ENCODE measurements at regions not wholly inside any gene's neighbourhood (a gene's known extent, or its start where the extent isn't known, plus 50 kb on each side); places are given as distances from the start of the nearest gene placed in this dataset.
"Not testable (repeated sequence)": the region's sequence is repeated elsewhere in the genome, so short reads cannot be mapped to it uniquely, and the experiment has no call there.

DNA sequence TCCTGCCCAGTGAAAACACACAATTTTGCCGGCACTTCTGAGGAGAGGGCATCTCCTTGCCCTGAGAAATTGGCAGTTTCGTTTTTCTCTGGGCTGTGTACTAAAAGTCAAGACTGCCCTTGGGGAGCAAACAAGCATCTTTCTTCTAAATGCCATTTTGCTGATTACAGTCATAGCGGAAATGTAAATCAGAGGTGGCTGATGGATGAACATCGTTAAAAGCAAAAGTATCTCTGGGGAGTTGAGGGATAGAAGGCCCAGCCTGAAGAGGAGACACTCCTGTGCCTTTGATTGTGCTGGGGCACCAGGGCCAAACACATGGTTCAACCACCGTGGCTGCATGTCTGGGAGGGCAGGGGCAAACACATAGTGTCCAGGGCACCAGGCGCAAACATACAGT, 49.8 kb downstream of the ABCC12 start:
- ATAC-seq (no peak), DNase-seq (ENCODE audit: low spot score) (no peak)

DNA sequence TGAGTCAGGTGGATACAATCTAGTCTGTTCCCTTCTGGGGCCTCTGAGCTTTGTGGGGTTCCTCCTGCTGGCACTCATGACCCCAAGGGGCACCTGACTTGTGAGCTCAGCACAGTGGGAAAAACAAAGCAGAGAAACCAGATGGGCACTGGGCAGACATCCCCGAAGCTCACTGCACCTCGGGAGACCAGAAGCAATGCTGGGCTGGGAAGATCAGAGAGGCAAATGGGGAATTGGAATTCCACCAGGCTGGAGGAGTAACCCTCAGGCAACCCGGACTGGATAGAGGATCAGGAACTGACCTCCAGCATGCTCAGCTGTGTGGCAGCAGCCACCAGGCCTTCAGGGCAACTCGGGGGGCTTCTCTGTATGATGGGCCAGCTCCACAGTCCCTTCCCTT, 50.3 kb downstream of the ABCC12 start:
- ATAC-seq (no peak), DNase-seq (ENCODE audit: low spot score) (no peak)

DNA sequence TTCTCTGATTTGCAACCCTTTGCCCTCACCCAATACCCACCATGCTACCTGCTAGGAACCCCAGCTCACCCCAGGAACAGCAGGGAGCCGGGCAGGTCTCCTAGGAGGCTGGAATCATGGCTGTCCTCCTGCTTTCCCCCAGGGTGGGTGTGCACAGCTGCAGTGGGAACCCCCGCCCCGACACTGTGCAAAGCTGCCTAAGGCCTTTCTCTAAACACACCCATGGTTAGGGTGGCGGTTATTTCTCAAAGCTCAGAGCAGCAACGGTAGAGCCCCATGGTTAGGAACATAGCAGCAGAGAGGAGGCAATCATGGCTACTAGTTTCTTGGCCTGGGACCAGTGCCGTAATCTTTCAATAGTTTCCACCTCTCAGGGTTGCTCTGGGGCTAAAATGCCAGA, 52.2 kb downstream of the ABCC12 start:
- no peak for DNase-seq (ENCODE audit: low spot score)
- no peak for ATAC-seq

DNA sequence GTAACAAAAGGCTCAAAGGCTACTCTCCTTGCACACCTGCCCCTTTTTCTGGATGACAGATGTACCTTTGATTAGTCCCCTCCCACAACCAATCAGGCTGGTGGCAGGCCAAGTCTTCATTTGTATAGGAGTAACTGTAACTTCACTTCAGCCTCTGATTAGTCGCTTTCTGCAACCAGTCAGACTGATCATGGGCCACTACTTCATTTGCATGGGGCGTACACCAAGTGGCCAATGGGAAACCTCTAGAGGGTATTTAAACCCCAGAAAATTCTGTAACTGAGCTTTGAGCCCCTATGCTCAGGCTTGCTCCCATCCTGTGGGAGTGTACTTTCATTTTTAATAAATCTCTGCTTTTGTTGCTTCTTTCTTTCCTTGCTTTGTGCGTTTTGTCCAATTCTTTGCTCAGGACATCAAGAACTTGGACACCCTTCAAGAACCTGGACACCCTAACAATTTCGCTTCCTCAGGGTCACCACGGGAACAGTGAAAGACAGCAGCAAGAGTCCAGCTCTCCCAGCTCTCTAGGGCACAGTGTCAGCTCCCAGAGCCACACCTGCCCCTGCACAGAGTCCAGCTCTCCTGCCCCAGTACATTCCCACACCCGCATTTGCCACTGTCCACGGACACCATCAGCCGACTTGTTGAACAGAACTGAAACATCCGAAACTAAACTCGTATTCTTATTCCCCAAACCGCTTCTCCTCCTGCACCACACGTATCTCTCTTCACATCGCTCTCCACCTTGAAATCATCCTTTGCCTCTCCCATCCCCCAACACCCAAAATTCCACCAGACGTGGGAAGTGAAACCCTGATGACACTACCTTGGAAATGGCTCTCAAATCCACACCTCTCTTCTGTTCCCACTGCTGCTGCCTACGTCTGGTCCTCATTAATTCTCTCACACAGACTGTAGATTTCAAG, 53.4 kb downstream of the ABCC12 start:
- DNase-seq (ENCODE audit: low spot score) = no peak

DNA sequence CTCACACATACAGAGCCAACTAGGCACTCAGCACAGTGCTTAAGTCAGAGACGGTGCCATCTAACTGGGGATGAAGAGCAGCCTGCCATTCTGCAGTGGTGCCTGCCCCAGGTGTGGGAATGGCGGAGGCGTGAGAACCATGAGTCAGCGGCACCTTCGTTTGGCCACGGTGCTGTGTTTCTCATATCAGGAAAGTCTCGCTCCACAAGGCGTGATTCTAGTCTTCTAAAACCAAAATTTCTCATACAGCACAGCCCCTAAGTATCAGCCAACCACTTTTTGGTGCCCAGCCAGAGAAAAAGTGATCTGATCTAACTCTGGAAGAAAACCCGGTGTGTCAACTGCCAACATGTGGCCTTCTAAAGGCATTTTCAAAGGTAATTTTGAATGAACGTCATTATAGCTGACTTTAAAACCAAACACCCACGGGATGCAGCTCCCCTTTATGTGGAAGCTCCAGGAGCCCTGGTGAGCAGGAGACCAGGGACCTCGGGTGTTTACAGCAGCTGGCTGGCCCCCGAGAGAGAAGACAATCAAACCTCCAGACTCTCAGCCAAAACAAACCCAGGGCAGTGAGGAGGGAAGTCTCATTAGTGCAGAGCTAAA, 54.6 kb downstream of the ABCC12 start:
- DNase-seq (ENCODE audit: low spot score) = no peak
- no peak for ATAC-seq

More for the DNA sequence above, 53.4 kb downstream of the ABCC12 start:
- ATAC-seq = no peak

DNA sequence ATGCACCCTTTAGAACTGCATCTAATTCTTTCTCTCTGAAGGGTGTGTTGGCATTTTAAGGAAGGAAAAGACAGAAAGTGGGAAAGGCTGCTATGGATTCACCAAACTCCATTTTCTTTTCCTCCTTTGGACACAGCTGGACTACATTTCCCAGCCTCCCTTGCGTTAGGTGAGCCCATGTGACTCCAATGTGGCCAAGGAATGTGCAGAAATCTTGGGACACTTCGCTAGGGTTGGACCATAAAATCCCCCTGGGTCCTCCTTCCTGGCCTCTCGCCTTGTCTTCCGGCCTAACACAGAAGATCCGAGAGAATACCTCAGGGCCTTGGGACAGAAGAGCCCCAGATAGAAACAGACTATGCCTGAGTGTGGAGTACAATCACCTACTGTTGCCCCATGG, 56.3 kb downstream of the ABCC12 start:
- ATAC-seq (no peak), DNase-seq (ENCODE audit: low spot score) (no peak)

DNA sequence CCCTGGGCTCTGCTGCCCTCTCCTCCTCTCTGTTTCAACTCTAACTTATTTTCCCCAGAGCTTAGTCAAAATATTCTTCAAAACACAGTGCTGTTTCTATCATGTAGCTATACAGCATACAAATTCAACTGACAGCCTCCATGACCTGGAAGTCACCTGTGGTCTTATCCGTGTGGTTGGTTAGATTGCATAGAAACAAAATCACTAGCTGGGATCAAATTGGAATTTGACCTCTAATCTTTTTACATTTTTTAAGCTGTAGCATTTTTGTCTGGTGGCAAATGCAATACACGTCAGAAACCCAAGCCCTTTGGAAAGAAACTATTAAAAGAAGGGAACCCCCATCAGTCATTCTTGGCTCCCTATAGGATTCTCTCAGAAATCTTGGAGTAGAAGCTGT, 57.3 kb downstream of the ABCC12 start:
- ATAC-seq = no peak
- no peak for DNase-seq (ENCODE audit: low spot score)

DNA sequence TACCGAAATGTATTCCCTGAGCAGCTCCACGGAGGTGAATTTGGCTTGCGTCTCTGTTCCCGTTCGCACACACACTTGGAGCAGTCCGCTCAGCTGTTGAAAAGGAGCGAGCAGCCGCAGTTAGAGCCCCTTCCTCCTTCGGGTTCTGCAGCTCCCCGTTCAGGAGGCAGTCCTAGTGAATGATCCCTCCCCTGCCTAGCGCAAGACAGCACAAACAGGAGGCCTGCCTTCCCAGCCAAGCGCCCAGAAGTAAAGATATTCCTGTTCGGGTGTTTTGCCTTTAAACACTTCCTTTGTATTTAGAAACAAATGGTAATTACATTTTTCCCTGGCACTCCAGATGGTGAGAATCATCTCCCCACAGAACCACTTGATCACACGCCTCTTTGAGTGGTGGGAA, 64.7 kb downstream of the ABCC12 start:
- ATAC-seq (no peak), DNase-seq (ENCODE audit: low spot score) (no peak)

DNA sequence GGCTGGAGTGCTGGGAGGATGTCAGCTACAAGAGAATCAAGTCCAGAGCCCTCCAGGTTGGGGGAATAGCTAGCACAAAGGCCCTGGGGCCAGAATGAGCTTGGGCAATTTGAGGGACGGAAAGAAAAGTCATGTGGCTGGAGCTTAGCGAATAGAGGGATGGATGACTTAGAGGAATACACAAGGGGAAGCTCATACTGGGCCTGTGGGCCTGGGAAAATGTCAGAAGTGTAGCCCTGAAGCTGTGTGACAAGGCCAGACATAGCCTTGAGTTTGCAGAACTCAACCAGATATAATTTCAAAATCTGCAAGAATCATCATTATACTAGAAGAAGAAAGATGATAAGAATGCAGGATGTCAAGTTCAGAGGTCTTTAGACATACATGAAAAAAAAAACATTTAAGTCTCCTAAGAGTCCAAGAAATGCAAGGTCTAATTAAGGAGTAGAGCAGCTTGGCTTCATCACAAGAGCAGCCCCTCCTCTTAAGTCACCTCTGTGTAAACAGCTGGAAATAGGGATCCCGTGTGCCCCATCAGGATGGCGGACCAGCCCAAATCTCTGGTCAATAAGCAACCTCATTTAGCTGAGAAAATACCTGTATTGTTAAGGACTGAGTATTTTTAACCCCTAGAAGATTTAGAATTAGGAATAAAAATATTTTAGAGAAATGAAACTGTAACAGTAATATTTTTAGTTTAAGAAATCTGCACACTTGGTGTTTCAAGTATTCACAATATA, 66.6 kb downstream of the ABCC12 start:
- ATAC-seq (no peak), DNase-seq (ENCODE audit: low spot score) (no peak)

DNA sequence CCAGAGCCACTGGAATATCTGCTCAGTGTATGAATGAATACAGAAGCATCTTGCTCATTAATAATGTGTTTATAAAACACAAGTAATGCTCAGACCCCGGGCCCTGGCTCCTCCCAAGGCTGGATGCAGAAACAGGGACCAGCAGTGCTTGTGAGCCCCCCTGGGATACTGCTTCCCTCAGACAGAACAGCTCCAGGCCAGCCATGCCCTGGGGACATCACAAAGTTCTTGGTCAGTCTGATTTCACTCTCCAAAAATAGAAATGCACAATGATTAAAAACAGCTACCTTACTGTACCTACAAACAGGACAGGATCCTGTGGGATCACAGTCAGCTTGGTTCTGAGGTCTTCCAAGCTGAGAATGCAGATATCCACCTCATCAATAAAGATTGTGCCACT, 68.2 kb downstream of the ABCC12 start:
- DNase-seq (ENCODE audit: low spot score) = no peak
- no peak for ATAC-seq

DNA sequence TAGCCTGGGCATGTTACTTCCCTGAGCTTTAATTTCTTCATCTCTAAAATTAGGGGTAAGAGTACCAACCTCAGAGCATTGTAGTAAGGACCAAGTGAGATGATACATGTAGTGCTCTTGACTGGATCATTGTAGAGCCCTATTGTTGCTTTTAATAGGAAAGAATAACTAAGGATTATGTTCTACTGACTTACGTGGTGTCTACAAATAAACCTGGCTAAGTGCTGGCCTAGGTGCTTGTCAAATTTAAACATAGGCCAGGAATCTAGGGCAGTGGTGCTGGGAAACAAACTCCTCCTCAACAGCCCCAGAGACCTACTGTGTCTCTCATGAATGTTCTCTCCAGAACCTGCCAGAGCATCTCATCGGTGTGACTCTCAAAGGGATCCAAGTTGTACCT, 69.4 kb downstream of the ABCC12 start:
- DNase-seq (ENCODE audit: low spot score) (no peak), ATAC-seq (no peak)

DNA sequence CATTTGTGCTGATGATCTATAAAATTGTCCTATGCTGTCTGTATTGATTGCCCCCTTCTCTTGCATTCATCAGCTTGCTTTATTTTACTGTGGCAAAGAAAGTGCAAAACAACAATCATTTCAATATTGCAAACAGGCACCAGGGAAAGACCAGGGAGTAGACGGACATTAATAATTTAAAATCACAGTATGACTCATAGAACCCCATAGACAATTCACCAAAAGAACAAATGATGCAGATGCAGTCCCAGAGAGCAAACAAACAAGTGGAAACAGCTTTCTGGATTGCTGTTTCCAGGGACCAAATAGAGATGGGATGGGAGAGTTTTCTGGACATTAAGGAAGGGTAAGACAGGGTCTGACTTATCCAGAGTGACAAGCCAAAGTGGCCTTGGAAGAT, 70.1 kb downstream of the ABCC12 start:
- ATAC-seq (no peak), DNase-seq (ENCODE audit: low spot score) (no peak)

DNA sequence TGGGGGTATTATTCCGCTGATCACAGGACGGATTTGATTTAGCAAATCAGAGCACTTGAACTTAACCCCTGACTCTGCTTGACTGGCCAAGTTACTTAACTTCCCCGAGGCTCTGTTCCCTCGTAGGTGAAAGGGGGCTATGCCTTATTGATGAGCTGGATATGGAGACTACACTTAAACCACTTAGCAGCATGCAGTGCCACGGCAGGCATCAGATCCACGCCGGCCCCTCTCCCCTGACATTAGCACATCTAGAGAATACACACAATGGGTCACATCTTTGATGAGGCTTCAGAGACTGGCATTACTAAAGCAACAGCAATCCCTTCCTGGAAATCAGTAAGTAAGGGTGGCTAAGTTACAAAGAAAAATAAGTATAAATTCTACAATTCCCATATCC, 71.0 kb downstream of the ABCC12 start:
- DNase-seq (ENCODE audit: low spot score) (no peak), ATAC-seq (no peak)

DNA sequence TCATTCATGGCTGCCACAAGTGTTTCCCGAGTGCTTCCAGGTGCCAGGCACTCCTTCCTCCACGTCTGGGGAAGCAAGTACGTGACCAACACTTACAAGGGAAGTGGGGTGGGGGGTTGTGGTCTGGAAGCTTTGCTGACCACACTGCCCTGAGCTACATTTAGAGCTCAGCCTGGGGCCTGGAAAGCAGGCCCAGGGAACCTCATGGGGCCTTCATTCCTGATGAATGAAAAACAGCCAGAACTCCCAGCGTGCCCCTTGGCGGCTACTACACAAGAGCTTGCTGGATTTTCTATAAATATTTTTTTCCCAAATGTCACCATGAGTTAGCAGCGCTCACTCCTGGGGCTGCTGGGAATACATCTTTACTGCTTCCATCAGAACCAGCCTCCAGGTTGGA, 73.3 kb downstream of the ABCC12 start:
- no peak for DNase-seq (ENCODE audit: low spot score)
- ATAC-seq = no peak

DNA sequence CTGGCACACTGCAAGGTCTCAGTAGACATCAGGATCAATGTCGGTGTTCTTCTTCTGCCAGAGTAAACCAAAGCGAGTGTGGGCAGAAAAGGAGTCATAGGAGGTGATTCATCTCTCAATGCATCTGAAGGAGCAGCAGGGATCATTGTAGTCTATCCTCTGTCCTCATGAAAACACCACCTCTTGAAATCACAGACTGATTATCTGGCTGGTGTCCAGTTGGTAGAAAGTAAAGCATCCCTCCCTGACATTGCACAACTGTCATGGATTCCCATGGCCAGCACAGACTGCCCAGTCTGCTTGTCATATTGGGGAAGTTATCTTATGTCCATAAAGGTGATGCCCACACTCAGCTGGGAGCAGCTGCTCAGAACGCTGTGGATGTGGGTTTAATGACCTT, 74.1 kb downstream of the ABCC12 start:
- ATAC-seq = no peak
- no peak for DNase-seq (ENCODE audit: low spot score)

DNA sequence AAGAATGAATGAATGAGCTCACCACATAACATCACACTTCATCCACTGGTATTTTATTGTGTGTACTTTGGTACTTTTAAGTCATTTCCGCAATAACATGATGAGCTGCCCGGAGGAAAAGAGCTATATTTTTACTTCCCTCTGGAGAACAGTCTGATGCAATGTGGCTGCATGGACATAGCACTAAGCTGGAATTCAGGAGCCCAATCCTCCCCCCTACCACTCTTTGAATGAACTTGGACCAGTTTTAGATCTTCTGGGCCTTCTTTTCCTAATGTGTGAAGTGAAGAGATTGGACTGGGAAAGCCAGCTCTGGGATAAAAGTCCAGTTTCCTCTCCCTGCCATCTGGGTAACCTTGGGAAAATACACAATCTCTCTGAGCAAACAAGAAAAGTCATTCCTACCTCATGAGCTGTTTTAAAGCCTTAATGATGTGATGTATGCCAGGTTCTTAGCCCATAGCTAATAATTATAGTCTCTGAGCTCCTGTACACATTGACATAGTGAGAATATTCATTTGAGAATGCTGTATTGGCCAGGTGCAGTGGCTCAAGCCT, 79.3 kb downstream of the ABCC12 start:
- DNase-seq (ENCODE audit: low spot score) (no peak), ATAC-seq (no peak)

DNA sequence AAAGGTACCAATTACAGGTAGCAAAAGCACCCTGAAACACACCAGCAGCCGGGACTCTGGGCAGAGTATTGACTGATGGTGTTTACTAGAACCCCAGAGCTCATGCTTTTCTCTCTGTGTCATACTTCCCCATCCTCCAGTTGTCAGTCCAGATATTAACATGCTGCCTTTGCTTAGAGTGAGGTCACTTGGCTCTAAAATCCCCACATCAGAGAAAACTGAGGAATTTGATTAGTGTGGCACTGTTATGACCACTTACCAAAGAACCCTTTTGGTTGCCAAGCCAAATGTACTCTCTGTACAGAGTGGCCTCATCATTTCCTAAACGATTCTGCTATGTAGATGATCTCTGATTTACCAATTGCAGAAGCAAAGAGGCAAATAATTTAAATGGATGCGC, 80.4 kb downstream of the ABCC12 start:
- DNase-seq (ENCODE audit: low spot score) (no peak), ATAC-seq (no peak)

DNA sequence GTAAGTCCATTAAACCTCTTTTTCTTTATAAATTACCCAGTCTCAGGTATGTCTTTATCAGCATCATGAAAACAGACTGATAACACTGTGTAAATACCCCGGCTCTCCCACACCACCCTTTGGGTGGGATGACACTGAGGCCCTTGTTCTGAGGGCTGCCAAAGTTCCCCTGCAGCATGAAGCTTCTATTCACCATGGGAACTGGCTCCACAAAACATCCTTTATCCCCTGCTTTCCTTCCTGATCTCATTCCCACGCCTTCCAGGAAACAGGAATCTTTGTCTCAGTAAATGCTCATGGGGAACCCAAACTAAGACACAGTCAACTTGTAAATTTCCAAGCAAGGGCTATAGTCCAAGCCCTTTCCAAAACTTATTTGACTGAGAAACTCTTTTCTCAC, 88.4 kb downstream of the ABCC12 start:
- ATAC-seq = no peak
- DNase-seq (ENCODE audit: low spot score) = no peak

DNA sequence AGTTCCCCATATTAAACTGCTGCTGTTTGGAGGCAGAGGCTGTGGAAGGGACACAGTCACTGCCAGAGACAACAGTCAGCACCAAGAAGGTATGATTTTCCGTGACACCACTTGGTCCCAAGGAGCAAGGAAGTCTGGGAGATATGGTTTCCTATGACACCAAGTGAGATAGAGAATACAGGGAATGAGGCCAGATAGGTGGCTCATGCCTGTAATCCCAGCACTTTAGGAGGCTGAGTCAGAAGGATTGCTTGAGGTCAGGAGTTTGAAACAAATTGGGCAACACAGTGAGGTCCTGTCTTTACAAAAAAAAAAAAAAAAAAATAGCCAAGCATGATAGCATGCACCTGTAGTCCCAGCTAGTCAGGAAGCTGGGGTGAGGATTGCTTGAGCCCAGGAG, 90.8 kb downstream of the ABCC12 start:
- ATAC-seq = no peak

DNA sequence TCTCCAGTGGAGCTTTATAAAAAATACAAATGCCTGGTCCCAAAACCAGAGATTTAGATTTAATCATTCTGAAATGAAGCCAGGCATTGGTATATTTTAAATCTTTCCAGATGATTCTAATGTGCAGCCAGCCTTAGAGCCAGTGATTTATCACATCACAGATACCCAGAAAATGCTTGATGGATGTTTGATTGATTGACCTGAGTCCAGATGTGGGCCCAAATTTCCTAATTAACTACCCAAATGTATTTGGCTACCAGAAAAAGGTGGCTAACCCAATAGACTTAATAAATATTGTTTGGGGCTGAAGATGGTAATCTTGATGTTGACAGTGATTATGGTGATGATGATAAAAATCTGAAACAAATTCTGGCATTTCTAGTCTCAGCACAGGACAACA, 93.1 kb downstream of the ABCC12 start:
- ATAC-seq = no peak
- DNase-seq (ENCODE audit: low spot score) = no peak

More for the DNA sequence above, 90.8 kb downstream of the ABCC12 start:
- no peak for DNase-seq (ENCODE audit: low spot score)

DNA sequence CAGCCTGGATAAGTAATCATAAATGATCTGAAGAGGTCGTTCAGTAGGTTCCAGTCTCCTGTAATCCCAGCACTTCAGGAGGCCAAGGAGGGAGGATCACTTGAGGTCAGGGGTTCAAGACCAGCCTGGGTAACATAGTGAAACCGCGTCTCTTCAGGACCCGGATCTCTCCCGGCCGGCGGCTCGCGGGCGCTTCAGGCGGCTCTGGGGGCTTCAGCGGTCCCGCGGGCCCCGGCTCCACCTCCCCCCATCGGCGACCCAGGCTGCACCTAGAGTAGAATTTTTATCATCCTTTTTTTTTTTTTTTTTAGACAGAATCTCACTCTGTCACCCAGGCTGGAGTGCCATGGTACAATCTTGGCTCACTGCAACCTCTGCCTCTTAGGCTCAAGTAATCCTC, 95.9 kb downstream of the ABCC12 start:
- ATAC-seq (no peak), DNase-seq (ENCODE audit: low spot score) (no peak)

DNA sequence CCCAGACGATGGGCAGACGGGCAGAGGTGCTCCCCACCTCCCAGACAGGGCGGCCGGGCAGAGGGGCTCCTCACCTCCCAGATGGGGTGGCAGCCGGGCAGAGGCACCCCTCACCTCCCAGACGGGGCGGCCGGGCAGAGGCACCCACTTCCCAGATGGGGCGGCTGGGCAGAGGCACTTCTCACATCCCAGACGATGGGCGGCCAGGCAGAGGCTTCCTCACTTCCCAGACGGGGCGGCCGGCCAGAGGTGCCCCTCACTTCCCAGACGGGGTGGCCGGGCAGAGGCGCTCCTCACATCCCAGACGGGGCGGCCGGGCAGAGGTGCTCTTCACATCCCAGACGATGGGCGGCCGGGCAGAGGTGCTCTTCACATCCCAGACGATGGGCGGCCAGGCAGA, 96.6 kb downstream of the ABCC12 start:
- not testable (repeated sequence) for DNase-seq (ENCODE audit: low spot score); ATAC-seq

All from left lobe of liver (tissue), 2 donors.